ENCODE measurements at regions not wholly inside any gene's neighbourhood (a gene's known extent, or its start where the extent isn't known, plus 50 kb on each side); places are given as distances from the start of the nearest gene placed in this dataset.

- H3K4me3 ChIP-seq (ENCODE audit: low read depth, low read length): no peak overlapping the region
- TF ChIP-seq MAX (IDR thresholded peaks at IDR 0.05; ENCODE audit: low read depth, low read length) (no peak), POLR2A (IDR thresholded peaks at IDR 0.05; ENCODE audit: extremely low read depth, insufficient read length) (no peak), CTCF (IDR thresholded peaks at IDR 0.05; ENCODE audit: low read depth, low read length) (no peak), MYC (IDR thresholded peaks at IDR 0.05; ENCODE audit: low read depth, low read length) (no peak)
- DNase-seq (ENCODE audit: low read depth): no peak
Observed at GRCh38 chr17:36746381-36747053, 145.1 kb downstream of the MRM1 start.

DNA sequence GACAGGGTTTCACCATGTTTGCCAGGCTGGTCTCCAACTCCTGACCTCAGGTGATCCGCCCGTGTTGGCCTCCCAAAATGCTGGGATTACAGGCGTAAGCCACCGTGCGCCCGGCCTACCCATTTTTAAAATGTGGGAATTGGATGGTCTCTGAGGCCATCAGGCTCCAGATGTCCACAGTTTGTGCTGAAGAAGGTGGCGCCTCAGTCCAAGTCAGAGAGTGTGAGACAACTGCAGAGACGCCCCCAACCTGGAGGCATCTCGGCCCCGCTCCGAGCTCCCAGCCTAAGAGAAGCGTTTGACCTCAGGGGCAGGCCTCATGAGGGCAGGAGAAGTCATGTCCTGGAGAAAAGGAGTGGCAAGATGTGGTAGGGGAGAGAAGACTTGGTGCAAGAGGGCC, 146.5 kb downstream of the MRM1 start:
- H3K4me3 ChIP-seq (ENCODE audit: low read depth, low read length): no peak overlapping the region
- no peak for TF ChIP-seq POLR2A (IDR thresholded peaks at IDR 0.05; ENCODE audit: extremely low read depth, insufficient read length)
- TF ChIP-seq CTCF (IDR thresholded peaks at IDR 0.05; ENCODE audit: low read depth, low read length): no peak
- TF ChIP-seq MAX (IDR thresholded peaks at IDR 0.05; ENCODE audit: low read depth, low read length): no peak
- no peak for TF ChIP-seq MYC (IDR thresholded peaks at IDR 0.05; ENCODE audit: low read depth, low read length)
- DNase-seq (ENCODE audit: low read depth): no peak

- no peak for TF ChIP-seq POLR2A (IDR thresholded peaks at IDR 0.05; ENCODE audit: extremely low read depth, insufficient read length)
- no peak for TF ChIP-seq CTCF (IDR thresholded peaks at IDR 0.05; ENCODE audit: low read depth, low read length)
- TF ChIP-seq MYC (IDR thresholded peaks at IDR 0.05; ENCODE audit: low read depth, low read length): no peak
- TF ChIP-seq MAX (IDR thresholded peaks at IDR 0.05; ENCODE audit: low read depth, low read length): no peak
- H3K4me3 ChIP-seq (ENCODE audit: low read depth, low read length): no peak overlapping the region
- no peak for DNase-seq (ENCODE audit: low read depth)
Observed at GRCh38 chr17:36748272-36748671, 146.9 kb downstream of the MRM1 start.

DNA sequence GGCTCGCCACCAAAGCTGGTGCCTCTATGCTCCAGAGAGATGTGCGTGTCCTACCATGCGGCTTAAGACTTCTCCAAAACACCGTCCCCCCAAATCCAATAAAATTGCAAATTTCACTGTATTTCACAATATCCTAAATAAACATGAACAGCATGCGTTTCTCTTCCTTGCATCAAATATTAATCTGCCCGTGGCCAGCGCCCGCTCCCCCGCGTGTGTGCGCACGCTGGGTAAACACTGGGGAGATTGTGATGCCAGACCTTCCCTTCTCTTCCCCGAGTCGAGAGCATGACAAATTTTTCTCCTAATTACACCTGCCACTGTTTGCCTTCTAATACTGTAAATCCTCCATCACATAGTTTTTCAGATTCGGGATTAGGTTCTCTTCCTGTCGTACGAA, 148.1 kb downstream of the MRM1 start:
- TF ChIP-seq POLR2A (IDR thresholded peaks at IDR 0.05; ENCODE audit: extremely low read depth, insufficient read length) (no peak), MYC (IDR thresholded peaks at IDR 0.05; ENCODE audit: low read depth, low read length) (no peak), MAX (IDR thresholded peaks at IDR 0.05; ENCODE audit: low read depth, low read length) (no peak), CTCF (IDR thresholded peaks at IDR 0.05; ENCODE audit: low read depth, low read length) (no peak)
- no peak overlapping the region for H3K4me3 ChIP-seq (ENCODE audit: low read depth, low read length)
- DNase-seq (ENCODE audit: low read depth): no peak

GRCh38 chr17:36750316-36750885, 149.0 kb downstream of the MRM1 start:
- TF ChIP-seq MAX (IDR thresholded peaks at IDR 0.05; ENCODE audit: low read depth, low read length) (no peak), POLR2A (IDR thresholded peaks at IDR 0.05; ENCODE audit: extremely low read depth, insufficient read length) (no peak), MYC (IDR thresholded peaks at IDR 0.05; ENCODE audit: low read depth, low read length) (no peak), CTCF (IDR thresholded peaks at IDR 0.05; ENCODE audit: low read depth, low read length) (no peak)
- no peak for DNase-seq (ENCODE audit: low read depth)
- no peak overlapping the region for H3K4me3 ChIP-seq (ENCODE audit: low read depth, low read length)

All from NB4 (cell line).